HG03060 (cell line): ENCODE measurements at regions not wholly inside any gene's neighbourhood (a gene's known extent, or its start where the extent isn't known, plus 50 kb on each side); places are given as distances from the start of the nearest gene placed in this dataset.

Experiments
- ATAC-seq: cut with Tn5 transposase; IDR thresholded peaks from one replicate; pipeline ENCODE4 v1.9.1; 2021; ENCODE audit warnings: low read depth, moderate number of reproducible peaks; ENCODE audit not compliant: unreplicated experiment

GRCh38 chr6:54706844-54707605 is 139.5 kb upstream of the FAM83B start:
- ATAC-seq = no peak

DNA sequence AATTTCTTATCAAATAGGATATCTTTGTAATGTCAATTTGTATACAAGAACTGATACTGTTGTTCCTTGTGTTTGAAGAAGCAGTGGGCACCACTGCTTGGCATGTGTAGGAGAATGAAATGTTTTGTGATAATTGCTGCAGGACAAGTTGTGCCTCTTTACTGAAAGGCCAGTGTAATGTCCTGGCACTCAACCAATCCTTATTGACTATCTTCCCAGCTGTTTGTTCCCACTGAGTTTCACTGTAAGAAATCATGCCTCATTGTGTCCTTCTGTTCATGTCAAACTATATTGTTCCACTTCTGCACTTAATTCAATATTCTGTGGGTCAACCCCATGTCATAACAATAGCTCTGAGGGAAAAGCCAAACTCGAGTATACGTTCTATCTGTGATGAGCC is 136.1 kb upstream of the FAM83B start:
- no peak for ATAC-seq

GRCh38 chr6:54716010-54716409 is 130.6 kb upstream of the FAM83B start:
- no peak for ATAC-seq

- no peak for ATAC-seq
These were observed 129.7 kb upstream of the FAM83B start for GRCh38 chr6:54716877-54717276.

DNA sequence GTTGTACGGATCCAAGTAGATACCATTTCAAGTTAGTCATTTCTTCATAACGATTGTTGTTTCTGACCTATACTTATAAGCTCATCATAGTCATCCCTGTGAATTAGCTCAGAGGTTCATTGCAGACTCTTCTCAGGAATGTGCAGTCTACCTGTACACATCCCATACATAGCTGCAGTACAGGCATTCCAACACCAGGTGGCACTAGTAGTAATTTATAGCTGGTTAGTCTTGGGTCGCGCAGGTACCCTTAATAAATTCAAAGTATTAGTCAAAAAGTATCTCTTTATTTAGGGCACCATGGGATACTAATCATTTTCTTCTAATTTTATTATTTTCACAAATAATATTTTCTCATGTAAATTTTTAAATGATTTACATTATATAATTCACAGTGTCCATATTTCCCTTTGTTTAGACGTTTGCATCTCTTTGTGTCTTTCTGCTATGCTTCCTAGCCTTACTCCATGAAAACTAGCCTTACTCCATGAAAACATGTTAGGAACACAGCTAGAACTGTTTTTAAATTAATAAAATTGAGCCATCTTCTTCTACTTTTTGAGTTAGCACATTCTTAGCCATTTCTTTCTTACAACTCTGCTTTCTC is 128.6 kb upstream of the FAM83B start:
- peak; percentile 81 for ATAC-seq

GRCh38 chr6:54718541-54719023 is 128.0 kb upstream of the FAM83B start:
- ATAC-seq = no peak

GRCh38 chr6:54719131-54719530 is 127.4 kb upstream of the FAM83B start:
- no peak for ATAC-seq

DNA sequence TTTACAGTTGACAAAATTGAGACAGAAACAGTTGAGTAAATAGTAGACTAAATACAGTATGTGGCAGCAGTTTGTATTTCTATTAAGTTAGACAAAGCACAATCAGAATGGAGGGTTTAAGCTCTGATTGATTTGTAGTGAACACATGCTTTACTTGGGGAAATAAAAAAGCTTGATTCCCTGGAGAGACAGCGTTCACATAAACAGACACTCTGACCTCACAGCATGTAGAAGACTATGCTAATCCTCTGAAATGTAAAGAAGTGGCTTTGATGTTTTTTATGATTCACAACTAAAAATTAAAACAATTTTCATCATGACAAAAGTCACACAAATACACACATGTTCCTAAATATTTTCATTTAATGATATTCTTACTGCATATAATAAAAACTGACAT is 126.9 kb upstream of the FAM83B start:
- no peak for ATAC-seq

- ATAC-seq = no peak
These were observed 124.2 kb upstream of the FAM83B start for GRCh38 chr6:54722328-54722727.

- ATAC-seq = no peak
These were observed 116.9 kb upstream of the FAM83B start for GRCh38 chr6:54729716-54730115.

- no peak for ATAC-seq
These were observed 115.6 kb upstream of the FAM83B start for GRCh38 chr6:54730767-54731630.

- ATAC-seq = no peak
These were observed 109.3 kb upstream of the FAM83B start for GRCh38 chr6:54737247-54737646.

GRCh38 chr6:54747955-54748354 is 98.6 kb upstream of the FAM83B start:
- no peak for ATAC-seq

DNA sequence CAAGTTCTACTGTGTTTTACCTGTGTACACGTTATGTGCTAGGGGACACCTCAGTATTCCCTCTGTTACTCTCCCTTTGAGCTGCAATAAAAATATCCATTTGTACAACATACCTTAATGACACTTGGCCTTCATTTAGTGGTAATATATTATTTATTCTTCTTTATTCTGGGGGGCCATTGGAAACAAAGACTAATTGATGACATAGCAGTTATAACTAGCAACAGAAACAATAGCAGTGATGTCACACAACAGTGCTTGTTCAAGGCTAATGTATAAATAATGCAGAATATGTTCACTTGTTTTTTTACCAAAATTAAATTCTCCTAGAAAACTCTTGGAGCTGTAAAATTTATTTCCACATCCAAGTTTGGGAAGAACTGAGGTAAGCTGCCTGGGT is 92.2 kb upstream of the FAM83B start:
- ATAC-seq = no peak

DNA sequence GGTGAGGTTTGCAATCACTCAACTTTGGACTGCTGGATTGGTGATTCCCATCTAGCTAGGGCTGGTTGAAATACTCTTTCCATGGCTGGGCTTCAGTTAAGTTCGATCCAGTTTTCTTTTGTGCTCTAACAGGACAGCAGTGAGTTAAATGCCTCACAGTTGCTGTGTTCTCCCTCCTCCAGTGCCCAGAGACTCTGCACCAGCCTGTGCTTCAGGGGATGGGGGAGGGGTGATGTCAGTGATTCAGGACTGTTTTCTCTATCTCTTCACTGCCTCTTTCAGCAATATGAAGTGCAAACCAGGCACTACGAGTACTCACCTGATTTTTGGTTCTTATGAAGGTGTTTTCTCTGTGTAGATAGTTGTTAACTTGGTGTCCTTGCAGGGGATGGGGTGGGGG is 88.2 kb upstream of the FAM83B start:
- no peak for ATAC-seq

DNA sequence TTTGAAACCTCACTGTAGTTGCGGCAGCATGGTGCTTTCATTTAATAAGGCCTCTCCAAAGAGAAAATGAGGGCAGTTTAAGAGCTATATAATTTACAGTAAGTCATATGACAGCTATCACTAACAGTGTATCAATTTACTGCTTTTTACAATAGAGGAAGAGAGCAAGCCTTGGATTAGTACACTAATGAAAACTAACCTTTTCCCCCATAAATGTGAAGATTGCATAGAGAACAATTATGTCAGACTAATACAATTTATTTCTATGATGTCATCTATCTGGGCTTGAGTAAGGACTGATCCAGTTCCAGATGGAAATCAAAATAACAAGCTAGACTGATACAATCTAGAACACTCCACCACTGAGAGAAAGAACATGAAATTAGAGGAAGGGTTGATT is 78.1 kb upstream of the FAM83B start:
- ATAC-seq = no peak

DNA sequence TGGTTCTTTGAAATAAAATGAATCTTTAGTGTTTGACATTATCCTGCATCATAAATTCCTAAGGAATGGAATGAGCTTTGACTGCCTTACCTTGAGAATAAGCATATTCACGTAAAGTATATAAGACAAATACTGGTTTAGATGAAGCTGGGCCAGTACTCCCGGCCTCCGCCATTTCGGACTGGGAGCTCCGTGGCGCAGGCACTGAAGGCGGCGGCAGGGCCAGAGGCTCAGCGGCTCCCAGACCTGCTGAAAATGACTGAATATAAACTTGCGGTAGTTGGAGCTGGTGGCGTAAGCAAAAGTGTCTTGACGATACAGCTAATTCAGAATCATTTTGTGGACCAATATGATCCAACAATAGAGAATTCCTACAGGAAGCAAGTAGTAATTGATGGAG is 76.2 kb upstream of the FAM83B start:
- no peak for ATAC-seq

- no peak for ATAC-seq
These were observed 74.6 kb upstream of the FAM83B start for GRCh38 chr6:54771968-54772367.

DNA sequence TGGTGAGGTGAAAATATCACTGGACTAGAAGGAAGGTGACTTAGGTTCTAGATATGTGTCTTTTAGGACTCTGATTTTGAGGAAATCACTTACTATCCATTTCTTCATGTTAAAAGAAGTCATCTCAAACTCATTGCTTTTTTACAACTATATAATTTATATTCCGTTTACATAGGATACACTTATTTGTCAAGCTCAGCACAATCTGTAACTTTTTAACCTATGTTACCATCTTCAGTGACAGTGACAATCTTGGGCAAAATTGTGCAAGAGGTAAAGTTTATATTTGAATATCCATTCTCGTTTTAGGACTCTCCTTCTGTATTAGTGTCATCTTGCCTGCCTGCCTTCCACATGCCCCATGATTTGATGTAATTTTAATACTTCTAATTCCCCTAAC is 74.0 kb upstream of the FAM83B start:
- ATAC-seq = no peak

- ATAC-seq = no peak
These were observed 71.0 kb upstream of the FAM83B start for GRCh38 chr6:54775576-54775975.

GRCh38 chr6:54776891-54777290 is 69.7 kb upstream of the FAM83B start:
- no peak for ATAC-seq
